Neural crest cell (in vitro differentiated cells): ENCODE measurements at regions not wholly inside any gene's neighbourhood (a gene's known extent, or its start where the extent isn't known, plus 50 kb on each side); places are given as distances from the start of the nearest gene placed in this dataset.

Experiments
- DNase-seq: peaks from one replicate; pipeline ENCODE4 v3.0.0; 2021; ENCODE audit warnings: low read depth, mixed read lengths, low spot score
- H3K27ac Mint-ChIP-seq: one replicate; pipeline ENCODE4 v1.8.0; 2021; ENCODE audit warnings: mild to moderate bottlenecking, mixed read lengths; ENCODE audit not compliant: unreplicated experiment
- H3K27me3 Mint-ChIP-seq: 2 replicates; pipeline ENCODE4 v1.8.0; 2021; ENCODE audit warnings: low read depth, mild to moderate bottlenecking, mixed read lengths
- H3K36me3 Mint-ChIP-seq: 2 replicates; pipeline ENCODE4 v1.8.0; 2021; ENCODE audit warnings: low read depth, mild to moderate bottlenecking, mixed read lengths
- H3K4me1 Mint-ChIP-seq: 2 replicates; pipeline ENCODE4 v1.8.0; 2021; ENCODE audit warnings: mixed read lengths
- H3K4me3 Mint-ChIP-seq: one replicate; pipeline ENCODE4 v1.8.0; 2021; ENCODE audit warnings: mild to moderate bottlenecking, mixed read lengths
- H3K9me3 Mint-ChIP-seq: 2 replicates; pipeline ENCODE4 v1.8.0; 2021; ENCODE audit warnings: mixed read lengths
- TF ChIP-seq, protein P1 (sequence below): fragments of 200-600 bp; sonication (generic); conservative IDR thresholded peaks from 2 replicates; pipeline ENCODE4 v1.5.0; 2021; ENCODE audit warnings: antibody characterized with exemption, mild to moderate bottlenecking

- DNase-seq, result no peak
- TF ChIP-seq, protein P1, sequence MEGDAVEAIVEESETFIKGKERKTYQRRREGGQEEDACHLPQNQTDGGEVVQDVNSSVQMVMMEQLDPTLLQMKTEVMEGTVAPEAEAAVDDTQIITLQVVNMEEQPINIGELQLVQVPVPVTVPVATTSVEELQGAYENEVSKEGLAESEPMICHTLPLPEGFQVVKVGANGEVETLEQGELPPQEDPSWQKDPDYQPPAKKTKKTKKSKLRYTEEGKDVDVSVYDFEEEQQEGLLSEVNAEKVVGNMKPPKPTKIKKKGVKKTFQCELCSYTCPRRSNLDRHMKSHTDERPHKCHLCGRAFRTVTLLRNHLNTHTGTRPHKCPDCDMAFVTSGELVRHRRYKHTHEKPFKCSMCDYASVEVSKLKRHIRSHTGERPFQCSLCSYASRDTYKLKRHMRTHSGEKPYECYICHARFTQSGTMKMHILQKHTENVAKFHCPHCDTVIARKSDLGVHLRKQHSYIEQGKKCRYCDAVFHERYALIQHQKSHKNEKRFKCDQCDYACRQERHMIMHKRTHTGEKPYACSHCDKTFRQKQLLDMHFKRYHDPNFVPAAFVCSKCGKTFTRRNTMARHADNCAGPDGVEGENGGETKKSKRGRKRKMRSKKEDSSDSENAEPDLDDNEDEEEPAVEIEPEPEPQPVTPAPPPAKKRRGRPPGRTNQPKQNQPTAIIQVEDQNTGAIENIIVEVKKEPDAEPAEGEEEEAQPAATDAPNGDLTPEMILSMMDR, result no peak
- H3K4me1 Mint-ChIP-seq, result peaks cover 16% of the 10 kb centered on the region
- H3K27ac Mint-ChIP-seq, result no peak overlapping the region
- H3K9me3 Mint-ChIP-seq, result peaks cover 6% of the 10 kb centered on the region
- H3K27me3 Mint-ChIP-seq, result no peaks in the 10 kb centered on the region
- H3K36me3 Mint-ChIP-seq, result no peaks in the 10 kb centered on the region
- H3K4me3 Mint-ChIP-seq, result no peak overlapping the region
These were observed 63.0 kb upstream of the BASP1 start for GRCh38 chr5:17154211-17154996.

GRCh38 chr5:17156463-17156862, 61.0 kb upstream of the BASP1 start:
- no peak for DNase-seq
- Mint-ChIP-seq H3K9me3 (peaks cover 6% of the 10 kb centered on the region), H3K27ac (no peak overlapping the region), H3K36me3 (no peaks in the 10 kb centered on the region), H3K4me3 (no peak overlapping the region), H3K27me3 (no peaks in the 10 kb centered on the region), H3K4me1 (peaks cover 14% of the 10 kb centered on the region)
- TF ChIP-seq, protein P1, result no peak

GRCh38 chr5:17157294-17157693, 60.1 kb upstream of the BASP1 start:
- peaks cover 6% of the 10 kb centered on the region for H3K4me1 Mint-ChIP-seq
- no peak for DNase-seq

DNA sequence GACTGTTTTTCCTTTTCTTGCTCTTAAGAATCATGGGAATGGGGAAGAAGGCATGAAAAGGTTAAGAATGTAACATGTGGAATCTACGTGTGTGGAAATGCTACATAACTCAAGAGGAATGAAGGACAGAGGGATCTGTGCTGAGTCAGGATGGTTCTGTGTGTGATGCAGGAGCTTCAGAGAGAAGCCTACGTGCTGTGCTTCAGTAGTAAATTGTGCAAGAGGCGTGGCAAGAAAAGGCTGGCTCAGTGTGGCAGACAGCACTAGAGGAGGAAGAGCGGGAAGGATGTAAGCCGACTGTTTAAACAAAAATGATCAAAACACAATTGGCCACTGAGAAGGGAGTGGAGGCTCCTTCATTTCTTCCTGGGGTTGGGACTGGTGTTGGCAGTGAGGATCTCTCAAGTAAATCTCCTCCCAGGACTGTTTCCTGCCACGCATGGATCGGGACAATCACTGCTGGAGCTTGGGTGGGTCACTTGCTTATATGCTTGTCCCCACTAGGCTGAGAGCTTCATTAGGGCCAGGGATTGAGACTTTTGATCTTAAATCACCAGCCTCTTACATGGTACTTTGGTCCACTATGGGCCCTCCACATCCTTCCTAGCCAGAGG, 59.4 kb upstream of the BASP1 start:
- no peak for DNase-seq
- TF ChIP-seq, protein P1, result no peak
- no peak overlapping the region for H3K27ac Mint-ChIP-seq
- H3K9me3 Mint-ChIP-seq, result peaks cover 6% of the 10 kb centered on the region
- H3K27me3 Mint-ChIP-seq, result no peaks in the 10 kb centered on the region
- no peaks in the 10 kb centered on the region for H3K36me3 Mint-ChIP-seq
- H3K4me1 Mint-ChIP-seq, result no peaks in the 10 kb centered on the region
- no peak overlapping the region for H3K4me3 Mint-ChIP-seq

More at GRCh38 chr5:17157294-17157693, 60.1 kb upstream of the BASP1 start:
- no peak overlapping the region for H3K27ac Mint-ChIP-seq
- no peaks in the 10 kb centered on the region for H3K27me3 Mint-ChIP-seq
- no peaks in the 10 kb centered on the region for H3K36me3 Mint-ChIP-seq
- H3K4me3 Mint-ChIP-seq, result no peak overlapping the region
- peaks cover 6% of the 10 kb centered on the region for H3K9me3 Mint-ChIP-seq
- TF ChIP-seq, protein P1, result no peak

DNA sequence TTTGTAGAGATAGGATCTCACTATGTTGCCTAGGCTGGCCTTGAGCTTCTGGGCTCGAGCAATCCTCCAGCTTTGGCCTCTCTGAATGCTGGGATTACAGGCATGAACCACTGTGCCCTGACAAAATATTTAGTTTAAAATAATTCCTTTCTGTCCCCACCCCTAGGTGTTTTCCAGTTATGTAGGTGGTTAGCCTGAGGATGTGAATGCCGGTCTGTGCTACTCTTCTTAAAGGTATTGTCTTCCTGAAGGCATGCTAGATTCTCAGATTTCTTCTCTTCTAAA, 56.7 kb upstream of the BASP1 start:
- Mint-ChIP-seq H3K4me3 (no peak overlapping the region), H3K36me3 (no peaks in the 10 kb centered on the region), H3K9me3 (peaks cover 3% of the 10 kb centered on the region), H3K4me1 (no peaks in the 10 kb centered on the region), H3K27ac (no peak overlapping the region), H3K27me3 (no peaks in the 10 kb centered on the region)
- TF ChIP-seq, protein P1, result no peak
- no peak for DNase-seq
